ENCODE measurements at regions not wholly inside any gene's neighbourhood (a gene's known extent, or its start where the extent isn't known, plus 50 kb on each side); places are given as distances from the start of the nearest gene placed in this dataset.

DNA sequence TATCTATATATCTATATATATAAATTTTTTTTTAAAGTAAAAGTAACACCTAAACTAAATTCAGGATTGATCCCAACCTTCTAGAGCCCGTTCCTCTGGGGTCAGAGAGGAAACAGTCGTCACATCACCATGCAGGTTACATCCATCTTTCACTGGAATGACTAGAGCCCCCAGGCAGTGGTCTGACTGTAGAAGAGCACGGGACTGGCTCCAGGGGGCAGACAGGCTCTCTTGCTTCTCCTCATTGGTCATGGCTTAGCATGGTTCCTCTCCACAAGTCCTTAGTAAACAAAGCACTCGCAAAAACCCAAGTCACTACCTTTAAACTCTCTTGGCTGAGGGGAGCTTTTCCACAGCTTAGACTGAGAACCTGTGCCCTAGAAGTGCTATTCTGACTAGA lies 110.5 kb downstream of the NR2F2 start:
- DNase-seq, result no peak
- Mint-ChIP-seq H3K9me3 (ENCODE audit: unreplicated experiment) (no peaks in the 10 kb centered on the region), H3K36me3 (ENCODE audit: unreplicated experiment) (no peaks in the 10 kb centered on the region), H3K27me3 (ENCODE audit: unreplicated experiment) (no peaks in the 10 kb centered on the region), H3K27ac (ENCODE audit: unreplicated experiment) (no peak overlapping the region), H3K4me3 (ENCODE audit: unreplicated experiment) (no peak overlapping the region), H3K4me1 (ENCODE audit: low read depth, unreplicated experiment) (no peaks in the 10 kb centered on the region)
- TF ChIP-seq CTCF (IDR thresholded peaks at IDR 0.05; ENCODE audit: partially characterized antibody, unreplicated experiment), result no peak

- DNase-seq, result no peak
- TF ChIP-seq CTCF (IDR thresholded peaks at IDR 0.05; ENCODE audit: partially characterized antibody, unreplicated experiment), result no peak
These were observed 111.6 kb downstream of the NR2F2 start for GRCh38 chr15:96442076-96442475.

GRCh38 chr15:96444865-96445264 lies 114.4 kb downstream of the NR2F2 start:
- Mint-ChIP-seq H3K27me3 (ENCODE audit: unreplicated experiment) (no peaks in the 10 kb centered on the region), H3K4me3 (ENCODE audit: unreplicated experiment) (no peak overlapping the region), H3K9me3 (ENCODE audit: unreplicated experiment) (no peaks in the 10 kb centered on the region), H3K27ac (ENCODE audit: unreplicated experiment) (no peak overlapping the region), H3K36me3 (ENCODE audit: unreplicated experiment) (no peaks in the 10 kb centered on the region), H3K4me1 (ENCODE audit: low read depth, unreplicated experiment) (no peaks in the 10 kb centered on the region)
- no peak for DNase-seq
- no peak for TF ChIP-seq CTCF (IDR thresholded peaks at IDR 0.05; ENCODE audit: partially characterized antibody, unreplicated experiment)

More at GRCh38 chr15:96442076-96442475, 111.6 kb downstream of the NR2F2 start:
- H3K27me3 Mint-ChIP-seq (ENCODE audit: unreplicated experiment), result no peaks in the 10 kb centered on the region
- no peaks in the 10 kb centered on the region for H3K4me1 Mint-ChIP-seq (ENCODE audit: low read depth, unreplicated experiment)
- H3K27ac Mint-ChIP-seq (ENCODE audit: unreplicated experiment), result no peak overlapping the region
- no peaks in the 10 kb centered on the region for H3K9me3 Mint-ChIP-seq (ENCODE audit: unreplicated experiment)
- no peak overlapping the region for H3K4me3 Mint-ChIP-seq (ENCODE audit: unreplicated experiment)
- H3K36me3 Mint-ChIP-seq (ENCODE audit: unreplicated experiment), result no peaks in the 10 kb centered on the region

DNA sequence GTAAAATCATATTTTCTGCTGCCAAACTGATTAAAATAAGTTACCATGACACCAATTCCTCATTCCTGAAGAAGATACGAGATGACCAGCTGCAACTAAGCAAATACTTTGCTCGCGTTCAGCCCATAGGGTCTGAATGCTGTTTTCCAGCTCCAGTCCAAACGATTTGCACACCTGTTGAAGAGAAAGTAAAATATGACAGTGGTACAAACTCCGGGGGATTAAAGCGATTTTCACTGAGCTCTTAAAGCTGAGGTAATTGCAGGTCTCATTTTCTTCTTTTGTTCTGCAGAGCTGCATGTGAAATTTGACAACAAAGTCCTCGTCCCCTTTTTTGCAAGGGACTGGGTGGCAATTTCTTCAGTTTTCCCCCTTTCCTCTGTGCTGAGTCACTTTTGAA lies 118.4 kb downstream of the NR2F2 start:
- DNase-seq, result no peak
- Mint-ChIP-seq H3K9me3 (ENCODE audit: unreplicated experiment) (no peaks in the 10 kb centered on the region), H3K27me3 (ENCODE audit: unreplicated experiment) (no peaks in the 10 kb centered on the region), H3K4me1 (ENCODE audit: low read depth, unreplicated experiment) (no peaks in the 10 kb centered on the region), H3K27ac (ENCODE audit: unreplicated experiment) (no peak overlapping the region), H3K36me3 (ENCODE audit: unreplicated experiment) (no peaks in the 10 kb centered on the region), H3K4me3 (ENCODE audit: unreplicated experiment) (no peak overlapping the region)
- TF ChIP-seq CTCF (IDR thresholded peaks at IDR 0.05; ENCODE audit: partially characterized antibody, unreplicated experiment), result no peak

GRCh38 chr15:96457841-96458240 lies 127.3 kb downstream of the NR2F2 start:
- Mint-ChIP-seq H3K4me1 (ENCODE audit: low read depth, unreplicated experiment) (no peaks in the 10 kb centered on the region), H3K27ac (ENCODE audit: unreplicated experiment) (no peak overlapping the region), H3K27me3 (ENCODE audit: unreplicated experiment) (no peaks in the 10 kb centered on the region), H3K4me3 (ENCODE audit: unreplicated experiment) (no peak overlapping the region), H3K36me3 (ENCODE audit: unreplicated experiment) (no peaks in the 10 kb centered on the region), H3K9me3 (ENCODE audit: unreplicated experiment) (no peaks in the 10 kb centered on the region)
- no peak for TF ChIP-seq CTCF (IDR thresholded peaks at IDR 0.05; ENCODE audit: partially characterized antibody, unreplicated experiment)
- DNase-seq, result no peak

Data from glutamatergic neuron (in vitro differentiated cells).